HEK293 (cell line): ENCODE measurements at regions not wholly inside any gene's neighbourhood (a gene's known extent, or its start where the extent isn't known, plus 50 kb on each side); places are given as distances from the start of the nearest gene placed in this dataset.

Experiments
- CTCF ChIA-PET: fragments of 350-600 bp; formaldehyde crosslinking; extraction: SDS; loops from one replicate; lab custom pipeline; 2021; ENCODE audit warnings: antibody characterized with exemption; lab: Yijun Ruan, JAX
- POLR2A ChIA-PET: fragments of 300-600 bp; formaldehyde crosslinking; extraction: SDS; loops from one replicate; lab custom pipeline; 2020; ENCODE audit warnings: antibody characterized with exemption, inconsistent platforms; lab: Yijun Ruan, JAX
- H3K27ac ChIP-seq: fragments of 200-500 bp; sonication (Bioruptor generic); 2 replicates; pipeline ENCODE4 v1.5.1; 2014; ENCODE audit warnings: low read depth, low read length, control low read depth, inconsistent platforms; ENCODE audit errors: extremely low read depth
- H3K36me3 ChIP-seq, 2 experiments: fragments of 200-500 bp in 1 of 2; sonication (Bioruptor generic) in 1 of 2; 1 replicate in 1 of 2; 2 replicates in 1 of 2; pipeline ENCODE4 v1.5.1; 2014 to 2017; ENCODE audit warnings: inconsistent platforms in 2 of 2, low read length in 2 of 2; ENCODE audit not compliant: control insufficient read depth in 2 of 2, insufficient read depth in 1 of 2
- H3K4me1 ChIP-seq: fragments of 200-500 bp; sonication (Bioruptor generic); 2 replicates; pipeline ENCODE4 v1.5.1; 2014; ENCODE audit warnings: mild to moderate bottlenecking, low read length, inconsistent platforms; ENCODE audit not compliant: control insufficient read depth, insufficient read depth
- H3K4me3 ChIP-seq: 2 replicates; pipeline ENCODE4 v1.5.1; 2011; ENCODE audit warnings: low read depth, mild to moderate bottlenecking, control low read depth, low read length, moderate library complexity
- H3K9me3 ChIP-seq: fragments of 200-500 bp; sonication (Bioruptor generic); 2 replicates; pipeline ENCODE4 v1.5.1; 2014; ENCODE audit warnings: low read depth, low read length, inconsistent platforms; ENCODE audit not compliant: control insufficient read depth, insufficient read depth
- EGR2 ChIP-seq: fragments of 450-650 bp; formaldehyde crosslinking; IDR thresholded peaks from 2 replicates; pipeline ENCODE4 v1.5.1; 2016; ENCODE audit warnings: low read depth, missing biosample characterization, missing genetic modification characterization
- GLIS2 ChIP-seq: fragments of 450-650 bp; formaldehyde crosslinking; IDR thresholded peaks from 2 replicates; pipeline ENCODE4 v1.5.1; 2016; ENCODE audit warnings: missing biosample characterization, missing genetic modification characterization
- HOXD13 ChIP-seq: sonication (generic); formaldehyde crosslinking; IDR thresholded peaks from 2 replicates; pipeline ENCODE4 v1.8.0; 2022; ENCODE audit warnings: missing genetic modification reagents, borderline replicate concordance
- MEIS1 ChIP-seq: sonication (generic); formaldehyde crosslinking; IDR thresholded peaks from 2 replicates; pipeline ENCODE4 v1.8.1; 2022; ENCODE audit warnings: missing genetic modification reagents, mild to moderate bottlenecking, borderline replicate concordance
- PRDM6 ChIP-seq: fragments of 450-650 bp; formaldehyde crosslinking; IDR thresholded peaks from 2 replicates; pipeline ENCODE4 v1.5.1; 2017; ENCODE audit warnings: missing biosample characterization, missing genetic modification characterization
- SP2 ChIP-seq: fragments of 450-650 bp; formaldehyde crosslinking; IDR thresholded peaks from 2 replicates; pipeline ENCODE4 v1.5.1; 2016; ENCODE audit warnings: missing biosample characterization, missing genetic modification characterization
- WT1 ChIP-seq: fragments of 450-650 bp; formaldehyde crosslinking; IDR thresholded peaks from 2 replicates; pipeline ENCODE4 v1.5.1; 2016; ENCODE audit warnings: missing biosample characterization, missing genetic modification characterization
- ZBTB21 ChIP-seq: fragments of 450-650 bp; formaldehyde crosslinking; IDR thresholded peaks from 2 replicates; pipeline ENCODE4 v1.5.1; 2017; ENCODE audit warnings: missing biosample characterization, missing genetic modification characterization
- ZNF10 ChIP-seq: fragments of 450-650 bp; formaldehyde crosslinking; IDR thresholded peaks from 2 replicates; pipeline ENCODE4 v1.5.1; 2017; ENCODE audit warnings: missing biosample characterization, missing genetic modification characterization
- ZNF280D ChIP-seq: fragments of 450-650 bp; formaldehyde crosslinking; IDR thresholded peaks from 2 replicates; pipeline ENCODE4 v1.5.1; 2016; ENCODE audit warnings: missing biosample characterization, missing genetic modification characterization
- ZNF423 ChIP-seq: fragments of 450-650 bp; formaldehyde crosslinking; IDR thresholded peaks from 2 replicates; pipeline ENCODE4 v1.5.1; 2016; ENCODE audit warnings: missing biosample characterization, missing genetic modification characterization
- ZNF473 ChIP-seq: fragments of 450-650 bp; formaldehyde crosslinking; IDR thresholded peaks from 2 replicates; pipeline ENCODE4 v1.5.1; 2017; ENCODE audit warnings: missing biosample characterization, missing genetic modification characterization
- ZNF558 ChIP-seq: fragments of 450-650 bp; formaldehyde crosslinking; IDR thresholded peaks from 2 replicates; pipeline ENCODE4 v1.5.1; 2016; ENCODE audit warnings: missing biosample characterization, missing genetic modification characterization
- ZNF623 ChIP-seq: fragments of 450-650 bp; formaldehyde crosslinking; IDR thresholded peaks from 2 replicates; pipeline ENCODE4 v1.5.1; 2016; ENCODE audit warnings: missing biosample characterization, missing genetic modification characterization
- ZNF670 ChIP-seq: fragments of 450-650 bp; formaldehyde crosslinking; IDR thresholded peaks from 2 replicates; pipeline ENCODE4 v1.5.1; 2016; ENCODE audit warnings: missing biosample characterization, missing genetic modification characterization, low read depth
- TF ChIP-seq, protein P1 (sequence below): fragments of 450-650 bp; formaldehyde crosslinking; IDR thresholded peaks from 2 replicates; pipeline ENCODE4 v1.5.1; 2016; ENCODE audit warnings: missing biosample characterization, missing genetic modification characterization, borderline replicate concordance
- TF ChIP-seq, protein P2 (sequence below): fragments of 450-650 bp; formaldehyde crosslinking; IDR thresholded peaks from 2 replicates; pipeline ENCODE4 v1.5.1; 2017; ENCODE audit warnings: missing biosample characterization, missing genetic modification characterization
- TF ChIP-seq, protein P3 (sequence below): fragments of 450-650 bp; formaldehyde crosslinking; IDR thresholded peaks from 2 replicates; pipeline ENCODE4 v1.5.1; 2016; ENCODE audit warnings: missing biosample characterization, missing genetic modification characterization
- TF ChIP-seq, protein P4 (sequence below): fragments of 450-650 bp; formaldehyde crosslinking; IDR thresholded peaks from 2 replicates; pipeline ENCODE4 v1.5.1; 2017; ENCODE audit warnings: missing biosample characterization, missing genetic modification characterization

- TF ChIP-seq, protein P1, sequence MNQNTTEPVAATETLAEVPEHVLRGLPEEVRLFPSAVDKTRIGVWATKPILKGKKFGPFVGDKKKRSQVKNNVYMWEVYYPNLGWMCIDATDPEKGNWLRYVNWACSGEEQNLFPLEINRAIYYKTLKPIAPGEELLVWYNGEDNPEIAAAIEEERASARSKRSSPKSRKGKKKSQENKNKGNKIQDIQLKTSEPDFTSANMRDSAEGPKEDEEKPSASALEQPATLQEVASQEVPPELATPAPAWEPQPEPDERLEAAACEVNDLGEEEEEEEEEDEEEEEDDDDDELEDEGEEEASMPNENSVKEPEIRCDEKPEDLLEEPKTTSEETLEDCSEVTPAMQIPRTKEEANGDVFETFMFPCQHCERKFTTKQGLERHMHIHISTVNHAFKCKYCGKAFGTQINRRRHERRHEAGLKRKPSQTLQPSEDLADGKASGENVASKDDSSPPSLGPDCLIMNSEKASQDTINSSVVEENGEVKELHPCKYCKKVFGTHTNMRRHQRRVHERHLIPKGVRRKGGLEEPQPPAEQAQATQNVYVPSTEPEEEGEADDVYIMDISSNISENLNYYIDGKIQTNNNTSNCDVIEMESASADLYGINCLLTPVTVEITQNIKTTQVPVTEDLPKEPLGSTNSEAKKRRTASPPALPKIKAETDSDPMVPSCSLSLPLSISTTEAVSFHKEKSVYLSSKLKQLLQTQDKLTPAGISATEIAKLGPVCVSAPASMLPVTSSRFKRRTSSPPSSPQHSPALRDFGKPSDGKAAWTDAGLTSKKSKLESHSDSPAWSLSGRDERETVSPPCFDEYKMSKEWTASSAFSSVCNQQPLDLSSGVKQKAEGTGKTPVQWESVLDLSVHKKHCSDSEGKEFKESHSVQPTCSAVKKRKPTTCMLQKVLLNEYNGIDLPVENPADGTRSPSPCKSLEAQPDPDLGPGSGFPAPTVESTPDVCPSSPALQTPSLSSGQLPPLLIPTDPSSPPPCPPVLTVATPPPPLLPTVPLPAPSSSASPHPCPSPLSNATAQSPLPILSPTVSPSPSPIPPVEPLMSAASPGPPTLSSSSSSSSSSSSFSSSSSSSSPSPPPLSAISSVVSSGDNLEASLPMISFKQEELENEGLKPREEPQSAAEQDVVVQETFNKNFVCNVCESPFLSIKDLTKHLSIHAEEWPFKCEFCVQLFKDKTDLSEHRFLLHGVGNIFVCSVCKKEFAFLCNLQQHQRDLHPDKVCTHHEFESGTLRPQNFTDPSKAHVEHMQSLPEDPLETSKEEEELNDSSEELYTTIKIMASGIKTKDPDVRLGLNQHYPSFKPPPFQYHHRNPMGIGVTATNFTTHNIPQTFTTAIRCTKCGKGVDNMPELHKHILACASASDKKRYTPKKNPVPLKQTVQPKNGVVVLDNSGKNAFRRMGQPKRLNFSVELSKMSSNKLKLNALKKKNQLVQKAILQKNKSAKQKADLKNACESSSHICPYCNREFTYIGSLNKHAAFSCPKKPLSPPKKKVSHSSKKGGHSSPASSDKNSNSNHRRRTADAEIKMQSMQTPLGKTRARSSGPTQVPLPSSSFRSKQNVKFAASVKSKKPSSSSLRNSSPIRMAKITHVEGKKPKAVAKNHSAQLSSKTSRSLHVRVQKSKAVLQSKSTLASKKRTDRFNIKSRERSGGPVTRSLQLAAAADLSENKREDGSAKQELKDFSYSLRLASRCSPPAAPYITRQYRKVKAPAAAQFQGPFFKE: no peak
- TF ChIP-seq ZNF280D (tag by site-specific recombination): no peak
- TF ChIP-seq ZNF670 (tag by site-specific recombination): no peak
- no peak for TF ChIP-seq ZNF558 (tag by site-specific recombination)
- TF ChIP-seq, protein P2, sequence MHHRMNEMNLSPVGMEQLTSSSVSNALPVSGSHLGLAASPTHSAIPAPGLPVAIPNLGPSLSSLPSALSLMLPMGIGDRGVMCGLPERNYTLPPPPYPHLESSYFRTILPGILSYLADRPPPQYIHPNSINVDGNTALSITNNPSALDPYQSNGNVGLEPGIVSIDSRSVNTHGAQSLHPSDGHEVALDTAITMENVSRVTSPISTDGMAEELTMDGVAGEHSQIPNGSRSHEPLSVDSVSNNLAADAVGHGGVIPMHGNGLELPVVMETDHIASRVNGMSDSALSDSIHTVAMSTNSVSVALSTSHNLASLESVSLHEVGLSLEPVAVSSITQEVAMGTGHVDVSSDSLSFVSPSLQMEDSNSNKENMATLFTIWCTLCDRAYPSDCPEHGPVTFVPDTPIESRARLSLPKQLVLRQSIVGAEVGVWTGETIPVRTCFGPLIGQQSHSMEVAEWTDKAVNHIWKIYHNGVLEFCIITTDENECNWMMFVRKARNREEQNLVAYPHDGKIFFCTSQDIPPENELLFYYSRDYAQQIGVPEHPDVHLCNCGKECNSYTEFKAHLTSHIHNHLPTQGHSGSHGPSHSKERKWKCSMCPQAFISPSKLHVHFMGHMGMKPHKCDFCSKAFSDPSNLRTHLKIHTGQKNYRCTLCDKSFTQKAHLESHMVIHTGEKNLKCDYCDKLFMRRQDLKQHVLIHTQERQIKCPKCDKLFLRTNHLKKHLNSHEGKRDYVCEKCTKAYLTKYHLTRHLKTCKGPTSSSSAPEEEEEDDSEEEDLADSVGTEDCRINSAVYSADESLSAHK (tag by site-specific recombination): no peak
- TF ChIP-seq PRDM6 (tag by site-specific recombination): no peak
- no peak for TF ChIP-seq ZNF10 (tag by site-specific recombination)
- TF ChIP-seq, protein P3, sequence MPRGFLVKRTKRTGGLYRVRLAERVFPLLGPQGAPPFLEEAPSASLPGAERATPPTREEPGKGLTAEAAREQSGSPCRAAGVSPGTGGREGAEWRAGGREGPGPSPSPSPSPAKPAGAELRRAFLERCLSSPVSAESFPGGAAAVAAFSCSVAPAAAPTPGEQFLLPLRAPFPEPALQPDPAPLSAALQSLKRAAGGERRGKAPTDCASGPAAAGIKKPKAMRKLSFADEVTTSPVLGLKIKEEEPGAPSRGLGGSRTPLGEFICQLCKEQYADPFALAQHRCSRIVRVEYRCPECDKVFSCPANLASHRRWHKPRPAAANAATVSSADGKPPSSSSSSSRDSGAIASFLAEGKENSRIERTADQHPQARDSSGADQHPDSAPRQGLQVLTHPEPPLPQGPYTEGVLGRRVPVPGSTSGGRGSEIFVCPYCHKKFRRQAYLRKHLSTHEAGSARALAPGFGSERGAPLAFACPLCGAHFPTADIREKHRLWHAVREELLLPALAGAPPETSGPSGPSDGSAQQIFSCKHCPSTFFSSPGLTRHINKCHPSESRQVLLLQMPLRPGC (tag by site-specific recombination): no peak
Measured at GRCh38 chr2:223523551-223524001, 78.6 kb downstream of the SCG2 start (continued).

GRCh38 chr2:223524066-223524465, 78.1 kb downstream of the SCG2 start:
- Histone ChIP-seq H3K4me3 (no peak overlapping the region), H3K9me3 (no peaks in the 10 kb centered on the region), H3K4me1 (no peaks in the 10 kb centered on the region), H3K27ac (no peak overlapping the region), H3K36me3 (no peaks in the 10 kb centered on the region)
- ChIA-PET CTCF (interaction anchor here (0.6 kb wide), 1 partner anchor 49 kb away, joined by 9 read pairs; no protein-coding TSS in a partner anchor), POLR2A (no interaction called here)
- TF ChIP-seq ZNF623 (tag by site-specific recombination) (no peak), ZBTB21 (tag by site-specific recombination) (no peak), HOXD13 (CRISPR knock-in tag) (no peak), ZNF473 (tag by site-specific recombination) (no peak), GLIS2 (tag by site-specific recombination) (no peak), ZNF423 (tag by site-specific recombination) (no peak), EGR2 (no peak), WT1 (tag by site-specific recombination) (no peak), MEIS1 (no peak), SP2 (no peak)
- TF ChIP-seq, protein P4, sequence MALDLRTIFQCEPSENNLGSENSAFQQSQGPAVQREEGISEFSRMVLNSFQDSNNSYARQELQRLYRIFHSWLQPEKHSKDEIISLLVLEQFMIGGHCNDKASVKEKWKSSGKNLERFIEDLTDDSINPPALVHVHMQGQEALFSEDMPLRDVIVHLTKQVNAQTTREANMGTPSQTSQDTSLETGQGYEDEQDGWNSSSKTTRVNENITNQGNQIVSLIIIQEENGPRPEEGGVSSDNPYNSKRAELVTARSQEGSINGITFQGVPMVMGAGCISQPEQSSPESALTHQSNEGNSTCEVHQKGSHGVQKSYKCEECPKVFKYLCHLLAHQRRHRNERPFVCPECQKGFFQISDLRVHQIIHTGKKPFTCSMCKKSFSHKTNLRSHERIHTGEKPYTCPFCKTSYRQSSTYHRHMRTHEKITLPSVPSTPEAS (tag by site-specific recombination): no peak
